ENCODE measurements at regions not wholly inside any gene's neighbourhood (a gene's known extent, or its start where the extent isn't known, plus 50 kb on each side); places are given as distances from the start of the nearest gene placed in this dataset.

DNA sequence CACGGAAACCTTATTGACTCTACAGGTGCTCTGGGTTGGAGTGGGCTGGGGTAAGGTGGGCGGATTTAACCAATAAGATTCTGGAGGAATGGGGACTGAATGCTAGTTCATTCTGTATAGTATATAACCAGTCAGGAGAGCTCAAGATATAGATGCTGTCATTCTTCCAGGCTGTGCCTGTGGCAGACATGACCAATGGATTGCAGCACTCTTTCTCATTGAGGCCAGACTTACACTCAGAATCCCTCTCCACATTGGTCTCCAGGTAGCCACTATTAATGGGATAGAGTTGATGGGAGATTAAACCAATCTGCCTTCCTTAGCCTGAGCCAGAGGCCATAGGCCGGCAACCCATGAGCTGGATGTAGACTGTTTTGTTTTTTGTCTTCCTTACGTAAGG, 82.8 kb upstream of the MEF2A start:
- Histone ChIP-seq H3K27ac (ENCODE audit: low read depth, low read length) (no peak overlapping the region), H3K27me3 (ENCODE audit: control insufficient read depth, low read length) (no peaks in the 10 kb centered on the region), H3F3A (ENCODE audit: control insufficient read depth, insufficient read depth) (no peaks in the 10 kb centered on the region), H3K36me3 (ENCODE audit: control insufficient read depth, low read length) (no peaks in the 10 kb centered on the region), H3K79me2 (ENCODE audit: control insufficient read depth, low read length) (no peaks in the 10 kb centered on the region), H3K4me2 (ENCODE audit: low read length) (no peak overlapping the region), H3K9me3 (ENCODE audit: control insufficient read depth, insufficient read depth, low read length) (no peaks in the 10 kb centered on the region), H3K4me3 (ENCODE audit: low read length) (no peak overlapping the region), H3K4me1 (ENCODE audit: control insufficient read depth, low read length) (peaks cover 37% of the 10 kb centered on the region), H3K9me2 (replicated peaks; ENCODE audit: control insufficient read depth, low read length) (no peaks in the 10 kb centered on the region), H4K20me1 (ENCODE audit: control insufficient read depth, insufficient read depth, low read depth, low read length) (no peaks in the 10 kb centered on the region)
- TF ChIP-seq, protein P1, sequence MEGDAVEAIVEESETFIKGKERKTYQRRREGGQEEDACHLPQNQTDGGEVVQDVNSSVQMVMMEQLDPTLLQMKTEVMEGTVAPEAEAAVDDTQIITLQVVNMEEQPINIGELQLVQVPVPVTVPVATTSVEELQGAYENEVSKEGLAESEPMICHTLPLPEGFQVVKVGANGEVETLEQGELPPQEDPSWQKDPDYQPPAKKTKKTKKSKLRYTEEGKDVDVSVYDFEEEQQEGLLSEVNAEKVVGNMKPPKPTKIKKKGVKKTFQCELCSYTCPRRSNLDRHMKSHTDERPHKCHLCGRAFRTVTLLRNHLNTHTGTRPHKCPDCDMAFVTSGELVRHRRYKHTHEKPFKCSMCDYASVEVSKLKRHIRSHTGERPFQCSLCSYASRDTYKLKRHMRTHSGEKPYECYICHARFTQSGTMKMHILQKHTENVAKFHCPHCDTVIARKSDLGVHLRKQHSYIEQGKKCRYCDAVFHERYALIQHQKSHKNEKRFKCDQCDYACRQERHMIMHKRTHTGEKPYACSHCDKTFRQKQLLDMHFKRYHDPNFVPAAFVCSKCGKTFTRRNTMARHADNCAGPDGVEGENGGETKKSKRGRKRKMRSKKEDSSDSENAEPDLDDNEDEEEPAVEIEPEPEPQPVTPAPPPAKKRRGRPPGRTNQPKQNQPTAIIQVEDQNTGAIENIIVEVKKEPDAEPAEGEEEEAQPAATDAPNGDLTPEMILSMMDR (IDR thresholded peaks at IDR 0.05; ENCODE audit: low read depth, low read length, poor library complexity, severe bottlenecking): no peak
- no peak for TF ChIP-seq EZH2phosphoT487 (IDR thresholded peaks at IDR 0.05; ENCODE audit: borderline replicate concordance, low read length)

DNA sequence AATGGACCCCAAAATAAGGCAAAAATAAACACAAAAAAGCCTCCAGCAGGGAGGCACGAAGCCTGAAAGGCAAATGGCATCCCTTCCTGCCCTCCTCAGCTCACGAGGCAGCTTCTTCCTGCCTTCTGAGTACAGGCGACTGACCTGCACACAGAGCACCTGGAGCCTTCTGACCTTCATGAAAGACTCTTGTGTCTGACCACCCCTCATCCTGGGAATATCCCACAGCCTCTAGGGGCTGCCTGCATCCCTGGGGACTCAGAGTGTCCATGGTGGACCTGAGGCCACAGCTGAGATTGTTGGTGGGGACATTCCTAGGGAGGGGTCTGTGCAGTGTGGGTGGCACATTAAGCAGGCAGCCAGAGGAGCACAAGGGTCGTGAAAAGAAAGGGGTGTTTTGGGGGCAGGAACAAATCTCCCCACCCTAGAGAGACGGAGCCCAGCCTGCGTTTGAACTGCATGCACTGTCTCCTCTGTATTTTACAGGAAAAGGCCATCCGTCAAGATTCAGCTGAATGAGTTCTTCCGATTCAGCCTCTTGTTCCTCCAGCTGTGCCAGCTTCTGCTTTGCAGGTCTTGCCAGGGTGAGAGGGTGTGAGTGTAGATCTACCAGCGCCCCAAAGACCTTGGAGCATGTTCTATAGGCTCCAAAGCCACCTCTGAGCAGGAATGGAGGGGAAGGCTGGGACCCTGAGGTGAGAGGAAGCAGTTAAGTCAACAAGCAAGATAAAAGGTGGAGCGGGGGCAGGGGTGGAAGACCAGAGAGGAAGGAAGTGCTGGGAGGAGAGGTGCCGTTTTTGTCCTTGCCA, 80.4 kb upstream of the MEF2A start:
- no peaks in the 10 kb centered on the region for H3K27me3 ChIP-seq (ENCODE audit: control insufficient read depth, low read length)
- H3K9me3 ChIP-seq (ENCODE audit: control insufficient read depth, insufficient read depth, low read length): no peaks in the 10 kb centered on the region
- H3K4me3 ChIP-seq (ENCODE audit: low read length): peak overlapping the region; percentile 70
- H3K27ac ChIP-seq (ENCODE audit: low read depth, low read length): peak overlapping the region; percentile 70
- peaks cover 35% of the 10 kb centered on the region for H3K4me1 ChIP-seq (ENCODE audit: control insufficient read depth, low read length)
- no peaks in the 10 kb centered on the region for H3K79me2 ChIP-seq (ENCODE audit: control insufficient read depth, low read length)
- H3K36me3 ChIP-seq (ENCODE audit: control insufficient read depth, low read length): no peaks in the 10 kb centered on the region
- no peaks in the 10 kb centered on the region for H3F3A ChIP-seq (ENCODE audit: control insufficient read depth, insufficient read depth)
- TF ChIP-seq, protein P1 (IDR thresholded peaks at IDR 0.05; ENCODE audit: low read depth, low read length, poor library complexity, severe bottlenecking): no peak
- no peak for TF ChIP-seq EZH2phosphoT487 (IDR thresholded peaks at IDR 0.05; ENCODE audit: borderline replicate concordance, low read length)
- H3K9me2 ChIP-seq (replicated peaks; ENCODE audit: control insufficient read depth, low read length): no peaks in the 10 kb centered on the region
- H4K20me1 ChIP-seq (ENCODE audit: control insufficient read depth, insufficient read depth, low read depth, low read length): no peaks in the 10 kb centered on the region
- peak overlapping the region; percentile 96 for H3K4me2 ChIP-seq (ENCODE audit: low read length)

DNA sequence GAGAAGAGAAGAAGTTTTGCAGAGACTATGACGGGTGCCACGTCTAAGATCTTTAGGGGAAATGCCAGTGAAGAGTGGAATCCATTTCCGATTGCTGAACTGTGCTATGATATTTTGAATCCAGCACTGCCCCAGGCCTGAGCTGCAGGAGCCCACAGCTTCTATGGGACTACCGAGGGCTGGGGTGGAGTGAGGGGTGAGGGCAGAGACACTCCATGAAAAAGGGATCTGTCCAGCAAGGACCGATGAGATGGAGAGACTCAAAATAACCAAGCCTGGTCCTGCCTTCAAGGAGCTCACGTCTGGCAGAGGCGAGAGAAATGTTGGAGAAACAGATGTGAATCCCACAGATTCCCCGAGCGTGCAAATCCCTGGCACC, 79.8 kb upstream of the MEF2A start:
- no peaks in the 10 kb centered on the region for H4K20me1 ChIP-seq (ENCODE audit: control insufficient read depth, insufficient read depth, low read depth, low read length)
- H3K9me3 ChIP-seq (ENCODE audit: control insufficient read depth, insufficient read depth, low read length): no peaks in the 10 kb centered on the region
- H3F3A ChIP-seq (ENCODE audit: control insufficient read depth, insufficient read depth): no peaks in the 10 kb centered on the region
- H3K4me2 ChIP-seq (ENCODE audit: low read length): peak overlapping the region; percentile 96
- no peaks in the 10 kb centered on the region for H3K79me2 ChIP-seq (ENCODE audit: control insufficient read depth, low read length)
- H3K4me3 ChIP-seq (ENCODE audit: low read length): peak overlapping the region; percentile 70
- no peaks in the 10 kb centered on the region for H3K36me3 ChIP-seq (ENCODE audit: control insufficient read depth, low read length)
- H3K27me3 ChIP-seq (ENCODE audit: control insufficient read depth, low read length): no peaks in the 10 kb centered on the region
- H3K27ac ChIP-seq (ENCODE audit: low read depth, low read length): peak overlapping the region; percentile 70
- H3K4me1 ChIP-seq (ENCODE audit: control insufficient read depth, low read length): peaks cover 35% of the 10 kb centered on the region
- no peak for TF ChIP-seq EZH2phosphoT487 (IDR thresholded peaks at IDR 0.05; ENCODE audit: borderline replicate concordance, low read length)
- TF ChIP-seq, protein P1 (IDR thresholded peaks at IDR 0.05; ENCODE audit: low read depth, low read length, poor library complexity, severe bottlenecking): no peak
- H3K9me2 ChIP-seq (replicated peaks; ENCODE audit: control insufficient read depth, low read length): no peaks in the 10 kb centered on the region
